ENCODE measurements at regions not wholly inside any gene's neighbourhood (a gene's known extent, or its start where the extent isn't known, plus 50 kb on each side); places are given as distances from the start of the nearest gene placed in this dataset.

- no peak for TF ChIP-seq EZH2phosphoT487 (conservative IDR thresholded peaks at IDR 0.05; ENCODE audit: low read length)
- TF ChIP-seq CTCF (IDR thresholded peaks at IDR 0.05; ENCODE audit: insufficient read depth, low read length, poor library complexity, severe bottlenecking), result no peak
These were observed 847.3 kb downstream of the GLUD2 start for GRCh38 chrX:121894756-121895155.
